IPS-NIHi11 (cell line): ENCODE measurements at regions not wholly inside any gene's neighbourhood (a gene's known extent, or its start where the extent isn't known, plus 50 kb on each side); places are given as distances from the start of the nearest gene placed in this dataset.
"Not testable (repeated sequence)": the region's sequence is repeated elsewhere in the genome, so short reads cannot be mapped to it uniquely, and the experiment has no call there.

ENCODE experiments used
- DNase-seq: peaks from one replicate; pipeline ENCODE4 v3.0.0; 2012; ENCODE audit warnings: mixed read lengths, low spot score

DNA sequence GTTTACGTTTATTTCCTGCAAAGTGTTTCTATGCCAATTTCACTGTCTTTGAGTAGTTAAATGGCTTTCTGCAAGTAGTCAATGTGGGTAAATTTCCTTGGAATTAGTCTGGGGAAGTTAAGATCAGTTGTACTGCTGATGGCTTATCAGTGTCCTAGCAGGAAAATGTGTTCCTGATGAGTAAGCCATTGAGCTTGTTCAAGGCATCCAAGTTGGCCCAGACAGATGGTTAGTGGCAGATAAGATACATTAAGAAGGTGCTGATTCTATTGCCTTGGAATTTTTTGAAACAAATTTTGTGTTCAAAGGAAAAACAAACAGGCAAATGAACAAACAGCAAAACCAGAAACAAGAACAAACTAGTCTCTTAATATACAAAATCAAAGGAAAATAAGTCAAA, 258.4 kb downstream of the MAP2K6 start:
- DNase-seq = no peak

DNA sequence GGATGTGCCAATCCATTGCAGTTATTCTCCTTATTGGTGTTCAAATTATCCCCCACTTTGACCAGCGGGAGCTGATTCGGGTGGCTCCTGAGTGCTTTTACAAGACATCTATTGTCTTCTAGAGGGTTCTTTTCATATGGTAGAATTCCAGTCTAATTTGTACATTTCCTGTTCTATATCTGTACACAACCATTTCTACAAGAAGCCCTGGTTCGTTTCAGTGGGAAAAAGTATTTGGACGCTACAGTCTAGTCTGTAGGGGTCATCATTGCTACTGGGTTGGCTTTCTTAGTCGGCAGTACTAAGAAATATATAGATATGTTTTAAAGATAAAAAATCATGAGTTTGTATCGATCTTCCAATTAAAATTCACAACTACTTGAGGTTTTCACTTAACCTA, 262.6 kb downstream of the MAP2K6 start:
- DNase-seq = no peak

DNA sequence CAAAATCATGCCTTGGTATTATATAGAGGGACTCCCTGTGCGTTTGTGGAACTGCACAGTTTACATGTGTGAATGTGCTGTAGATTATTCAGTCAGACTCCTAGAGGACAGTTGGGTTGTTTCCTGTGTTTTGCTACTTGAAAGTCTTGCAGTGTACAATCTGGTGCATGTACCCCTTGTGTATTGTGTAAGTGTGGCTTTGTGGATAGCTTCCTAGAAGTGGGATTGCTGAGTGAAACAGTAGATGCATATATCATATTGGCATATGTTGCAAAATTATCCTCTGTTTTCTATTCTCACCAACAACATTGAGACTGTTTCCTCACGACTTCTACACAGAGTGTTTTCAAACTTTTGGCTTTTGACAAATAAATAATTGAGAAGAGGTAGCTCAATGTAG, 263.7 kb downstream of the MAP2K6 start:
- DNase-seq = no peak

DNA sequence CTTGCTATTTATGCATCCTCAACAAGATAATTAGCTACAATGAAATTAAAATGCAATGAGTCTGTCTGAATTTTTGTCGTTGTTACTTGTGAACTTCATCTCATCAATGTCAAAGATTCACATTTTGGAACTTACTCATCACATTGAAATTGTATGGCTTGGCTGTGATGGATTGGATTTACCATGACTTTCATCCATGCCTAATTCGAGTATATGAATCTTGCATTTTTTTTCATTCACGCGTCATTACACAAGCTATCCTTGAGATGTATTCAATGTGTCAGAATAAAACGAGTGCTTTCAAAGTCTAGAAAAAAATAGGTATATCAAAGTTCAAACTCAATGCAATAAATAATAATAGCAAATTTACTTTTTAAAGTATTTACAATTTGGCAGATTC, 265.3 kb downstream of the MAP2K6 start:
- no peak for DNase-seq

DNA sequence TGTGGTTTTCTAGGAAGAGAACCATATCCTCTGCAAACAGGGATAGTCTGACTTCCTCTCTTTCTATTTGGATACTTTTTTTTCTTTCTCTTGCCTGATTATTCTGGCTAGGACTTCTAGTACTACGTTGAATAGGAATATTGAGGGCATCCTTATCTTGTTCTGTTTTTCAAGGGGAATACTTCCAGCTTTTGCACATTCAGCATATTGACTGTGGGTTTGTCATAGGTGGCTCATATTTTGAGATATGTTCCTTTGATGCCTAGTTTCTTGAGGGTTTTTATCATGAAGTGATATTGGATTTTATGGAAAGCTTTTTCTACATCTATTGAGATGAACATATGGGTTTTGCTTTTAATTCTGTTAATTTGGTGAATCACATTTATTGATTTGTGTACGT, 269.8 kb downstream of the MAP2K6 start:
- DNase-seq = no peak

DNA sequence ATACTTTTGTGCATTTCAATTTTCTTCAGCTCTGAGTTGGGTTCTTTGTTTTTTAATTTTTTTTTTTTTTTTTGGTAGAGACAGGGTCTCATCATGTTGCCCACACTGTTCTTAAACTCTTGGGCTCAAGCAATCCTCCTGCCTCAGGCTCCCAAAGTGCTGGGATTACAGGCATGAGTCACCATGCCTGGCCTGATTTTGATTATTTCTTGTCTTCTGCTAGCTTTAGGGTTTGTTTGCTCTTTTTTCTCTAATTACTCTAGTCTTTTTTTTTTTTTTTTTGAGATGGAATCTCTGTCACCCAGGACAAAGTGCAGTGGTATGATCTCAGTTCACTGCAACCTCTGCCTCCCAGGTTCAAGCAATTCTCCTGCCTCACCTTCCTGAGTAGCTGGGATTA, 270.7 kb downstream of the MAP2K6 start:
- DNase-seq = not testable (repeated sequence)

DNA sequence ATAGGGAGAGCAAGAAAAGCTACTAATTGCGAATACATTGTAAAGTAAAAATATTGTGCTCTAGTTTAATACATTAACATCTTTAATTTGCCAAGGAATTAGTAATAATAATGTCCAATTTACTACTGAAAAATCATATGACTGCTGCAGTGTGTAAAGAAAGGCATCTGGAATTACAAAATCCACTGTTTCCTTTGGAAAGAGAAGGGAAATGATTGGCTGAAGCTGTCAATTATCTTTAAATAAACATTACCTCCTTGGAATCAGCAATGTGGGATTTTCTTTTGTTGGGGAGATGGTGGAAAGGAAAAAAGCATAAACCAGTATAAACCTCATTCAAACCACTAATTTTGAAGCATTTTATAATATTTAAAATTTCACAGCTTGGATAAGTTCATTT, 276.0 kb downstream of the MAP2K6 start:
- no peak for DNase-seq

DNA sequence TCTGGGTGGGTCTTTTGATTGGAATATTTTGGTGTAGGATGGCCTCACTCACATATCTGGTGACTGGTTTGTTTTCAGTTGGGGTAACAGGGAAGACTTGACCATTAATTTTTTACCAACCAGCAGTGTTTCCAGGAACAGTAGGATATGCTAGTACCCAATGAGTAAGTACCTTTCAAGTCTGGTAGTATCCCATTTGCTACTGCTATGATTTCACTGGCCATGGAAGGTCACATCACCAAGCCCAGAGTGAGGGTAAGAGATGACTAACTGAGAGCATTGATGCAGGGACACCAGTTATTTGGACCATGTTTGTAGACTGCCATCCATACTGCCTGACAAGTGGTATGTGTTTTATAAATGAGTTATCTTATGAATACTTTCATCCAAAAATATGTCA, 277.7 kb downstream of the MAP2K6 start:
- no peak for DNase-seq

DNA sequence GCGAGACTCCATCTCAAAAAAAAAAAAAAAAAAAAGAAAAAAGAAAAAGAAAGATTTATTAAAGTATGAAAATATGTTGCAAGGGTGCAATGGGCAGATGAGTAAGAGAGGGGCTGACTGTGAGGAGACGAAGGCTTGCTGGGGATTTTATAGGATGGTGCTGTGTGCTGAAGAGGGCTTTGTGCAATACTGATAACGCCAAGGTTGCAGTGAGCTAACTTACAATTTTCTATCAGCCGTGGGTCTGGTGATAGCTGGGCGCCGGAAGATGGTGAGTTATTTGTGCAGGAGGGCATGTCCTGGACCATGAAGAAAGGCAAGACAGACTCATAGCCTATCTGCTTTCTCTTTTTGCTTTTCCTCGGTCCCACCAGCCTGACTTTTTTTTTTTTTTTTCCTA, 281.1 kb downstream of the MAP2K6 start:
- DNase-seq = no peak

DNA sequence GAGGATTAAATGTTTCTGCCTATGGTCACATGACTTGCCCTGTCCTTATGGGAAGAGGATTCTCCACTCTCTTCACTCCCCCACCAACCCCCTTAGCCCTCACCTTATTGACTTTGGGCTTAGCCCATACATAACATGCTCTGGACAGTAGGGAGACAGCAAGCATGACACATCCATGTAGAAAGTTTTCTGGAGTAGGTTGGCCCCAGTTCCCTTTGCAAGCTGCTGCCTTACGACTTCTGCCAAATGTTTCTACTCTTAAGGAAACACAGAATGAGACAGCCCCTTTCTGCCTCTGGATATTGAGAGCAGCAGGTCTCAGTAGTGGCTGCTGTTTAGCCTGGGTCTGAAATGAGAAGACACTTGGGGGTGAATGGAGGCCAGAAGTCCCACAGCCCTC, 282.2 kb downstream of the MAP2K6 start:
- no peak for DNase-seq

DNA sequence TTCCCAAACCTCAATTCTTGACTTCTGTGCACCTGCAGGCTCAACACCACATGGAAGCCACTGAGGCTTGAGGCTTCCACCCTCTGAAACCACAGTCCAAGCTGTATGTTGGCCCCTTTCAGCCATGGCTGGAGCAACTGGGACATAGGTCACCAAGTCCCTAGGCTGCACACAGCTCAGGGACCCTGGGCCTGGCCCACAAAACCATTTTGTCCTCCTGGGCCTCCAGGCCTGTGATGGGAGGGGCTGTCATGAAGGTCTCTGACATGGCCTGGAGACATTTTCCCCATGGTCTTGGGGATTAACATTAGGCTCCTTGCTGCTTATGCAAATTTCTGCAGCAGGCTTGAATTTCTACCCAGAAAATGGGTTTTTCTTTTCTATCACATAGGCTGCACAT, 283.9 kb downstream of the MAP2K6 start:
- DNase-seq = not testable (repeated sequence)

DNA sequence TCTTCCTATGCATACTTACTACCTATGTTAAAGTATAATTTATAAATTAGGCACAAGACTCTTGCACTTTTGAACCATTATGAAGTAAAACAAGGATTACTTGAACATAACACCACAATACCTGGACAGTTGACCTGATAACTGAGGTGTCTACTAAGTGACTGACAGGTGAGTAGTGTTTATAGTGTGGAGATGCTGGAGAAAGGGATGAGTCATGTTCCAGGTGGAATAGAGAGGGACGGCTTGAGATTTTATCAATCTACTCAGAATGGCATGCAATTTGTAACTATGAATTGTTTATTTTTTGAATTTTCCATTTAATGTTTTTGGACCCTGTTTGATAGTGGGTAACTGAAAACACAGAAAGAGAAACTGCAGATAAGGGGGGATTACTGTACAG, 287.6 kb downstream of the MAP2K6 start:
- DNase-seq = no peak

DNA sequence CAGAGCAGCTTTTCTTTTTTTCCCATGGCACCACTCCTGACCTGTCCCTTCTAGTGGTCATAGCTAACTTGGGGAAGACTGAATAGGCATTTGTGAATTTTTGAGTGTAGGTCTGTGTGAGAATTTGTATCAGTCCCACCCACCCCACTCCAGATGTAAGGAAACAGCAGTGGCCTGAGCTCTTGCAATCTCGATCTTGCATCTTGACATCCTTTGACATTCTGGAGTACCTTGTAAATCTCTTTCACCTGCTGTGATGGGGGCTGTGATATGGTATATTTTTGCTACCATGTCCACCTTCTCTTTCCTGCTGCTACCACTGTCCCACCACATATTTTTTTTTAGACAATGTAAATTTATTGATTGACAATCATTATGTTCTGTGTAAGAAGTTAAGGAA, 289.3 kb downstream of the MAP2K6 start:
- no peak for DNase-seq

DNA sequence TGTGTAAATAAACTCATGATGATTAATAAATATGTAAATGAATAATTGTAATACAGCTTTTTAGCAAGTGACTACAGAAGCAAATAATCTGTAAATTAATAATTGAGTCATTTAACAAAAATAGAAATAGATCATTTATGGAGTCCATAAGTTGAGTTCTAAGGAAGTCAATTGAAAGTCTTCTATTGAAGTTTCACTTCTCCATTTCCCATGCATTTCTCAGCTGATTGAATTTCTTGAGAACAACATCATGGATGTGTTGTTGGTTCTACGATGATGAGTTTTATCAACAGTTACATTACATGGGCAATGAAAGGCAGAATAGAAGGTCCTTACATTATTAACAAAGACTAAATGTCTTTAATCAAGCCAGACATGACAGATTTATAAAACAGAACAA, 290.4 kb downstream of the MAP2K6 start:
- DNase-seq = no peak

DNA sequence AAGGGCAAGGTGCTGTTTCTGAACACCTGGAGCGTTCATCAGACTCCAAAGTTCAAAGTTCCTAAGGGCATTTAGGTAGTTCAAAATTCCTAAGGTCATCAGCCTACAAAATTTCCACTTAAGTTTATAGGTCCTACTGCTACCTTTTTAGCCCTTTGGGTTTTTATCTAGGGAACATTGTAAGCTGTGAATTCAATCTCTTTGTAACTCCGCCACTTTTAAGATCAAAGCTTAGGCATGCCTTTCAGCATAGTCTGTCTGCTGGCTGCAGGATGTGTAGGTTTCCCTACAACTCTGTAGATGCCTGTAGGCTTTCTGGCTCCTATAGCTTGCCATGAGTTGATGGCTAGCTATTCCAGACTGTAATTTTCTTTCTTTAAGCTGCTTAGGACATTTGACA, 291.6 kb downstream of the MAP2K6 start:
- DNase-seq = no peak

DNA sequence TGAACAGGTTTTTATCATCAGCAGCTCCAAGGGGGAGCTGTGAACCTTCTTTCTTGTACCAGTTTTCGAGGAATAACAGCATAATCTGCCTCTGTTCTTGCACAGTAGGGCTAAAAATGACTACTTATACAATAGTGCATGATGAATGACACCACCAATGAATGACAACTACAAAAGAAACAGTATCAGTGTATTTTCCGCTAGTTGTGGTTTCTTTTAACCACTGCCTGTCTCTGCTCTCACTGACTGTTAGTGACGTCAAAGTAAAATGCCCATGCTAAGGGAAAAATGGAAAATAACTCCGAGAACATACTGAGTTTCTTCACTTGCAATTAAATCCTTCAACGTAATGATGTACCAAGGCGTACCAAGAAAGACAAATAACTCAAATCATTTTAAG, 294.9 kb downstream of the MAP2K6 start:
- no peak for DNase-seq

DNA sequence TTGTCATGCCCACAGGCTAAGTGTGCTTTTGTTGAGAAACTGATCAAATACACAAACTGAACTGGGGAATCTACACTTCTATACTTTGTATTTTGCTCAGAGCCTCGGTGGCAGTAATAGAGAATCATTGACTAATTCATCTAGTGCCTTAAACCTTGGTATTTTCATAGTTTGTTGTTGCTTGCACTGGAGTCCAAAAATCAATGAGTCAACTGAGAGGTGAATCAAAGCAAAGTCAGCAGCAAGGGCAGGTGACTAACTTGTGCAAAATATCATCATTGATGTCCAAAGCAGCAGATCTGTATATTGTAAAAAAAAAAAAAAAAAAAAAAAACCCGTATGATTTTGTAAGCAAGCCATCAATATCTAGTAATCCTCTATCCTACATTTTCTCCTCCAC, 296.4 kb downstream of the MAP2K6 start:
- DNase-seq = no peak

DNA sequence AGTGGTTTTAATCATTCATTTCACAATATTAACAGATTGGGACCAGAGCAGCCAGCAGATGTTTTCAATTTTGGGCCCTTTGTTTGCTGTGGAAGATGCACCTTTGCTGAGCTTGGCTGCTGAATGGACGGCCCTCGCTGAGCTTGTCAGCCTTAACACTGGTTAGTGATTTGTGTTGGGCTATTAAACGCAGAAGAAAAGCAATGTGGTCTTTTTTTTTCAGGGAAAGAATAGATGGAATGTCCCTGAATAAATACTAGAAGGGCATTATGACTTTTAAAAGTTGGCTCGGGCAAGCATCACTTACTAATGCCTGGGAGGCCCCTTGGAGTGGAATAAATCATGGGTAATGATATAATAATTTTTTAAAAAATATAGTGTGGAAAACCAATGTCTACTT, 297.0 kb downstream of the MAP2K6 start:
- no peak for DNase-seq

DNA sequence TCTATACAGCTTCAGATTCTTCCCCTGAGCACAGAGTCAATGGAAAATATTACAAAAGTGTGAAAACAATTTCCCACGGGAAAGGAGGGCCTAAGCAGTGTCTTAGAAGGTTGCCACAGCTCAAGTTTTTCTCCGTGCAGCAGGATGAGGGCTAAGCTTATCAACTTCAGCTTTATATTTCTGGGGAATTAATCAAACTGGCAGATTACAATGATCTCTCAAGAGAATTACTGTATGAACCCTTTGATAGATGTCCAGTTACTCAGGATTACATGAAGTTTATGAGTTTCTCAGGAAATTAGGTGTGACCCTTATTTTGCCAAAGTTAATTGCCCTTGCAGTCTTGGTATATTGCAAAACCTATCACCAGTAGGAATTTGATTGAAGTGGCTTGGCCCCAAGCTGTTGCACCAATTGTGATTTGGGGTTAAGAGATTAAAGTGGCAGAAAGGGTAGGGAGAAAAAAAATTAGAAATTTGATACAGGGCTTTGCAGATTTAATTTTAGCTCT, 298.4 kb downstream of the MAP2K6 start:
- DNase-seq = no peak

DNA sequence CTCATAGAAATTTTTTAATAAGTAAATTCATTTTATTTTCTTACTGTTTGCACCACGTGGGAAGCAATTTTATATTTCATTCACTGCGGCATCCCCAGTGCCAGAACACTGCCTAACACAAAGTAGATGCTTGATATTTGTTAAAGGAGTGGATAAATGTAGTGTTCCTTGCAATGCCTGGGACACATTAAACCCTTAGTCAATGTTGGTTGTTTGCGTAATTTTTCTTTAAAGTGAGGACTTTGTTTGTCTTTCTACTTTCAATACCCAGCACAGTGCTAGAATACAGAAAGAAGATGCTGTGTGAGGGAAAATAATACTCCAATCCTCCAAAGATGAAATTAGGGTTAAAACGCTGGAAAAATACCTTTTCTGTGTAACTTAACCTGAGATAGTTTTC, 299.3 kb downstream of the MAP2K6 start:
- no peak for DNase-seq

DNA sequence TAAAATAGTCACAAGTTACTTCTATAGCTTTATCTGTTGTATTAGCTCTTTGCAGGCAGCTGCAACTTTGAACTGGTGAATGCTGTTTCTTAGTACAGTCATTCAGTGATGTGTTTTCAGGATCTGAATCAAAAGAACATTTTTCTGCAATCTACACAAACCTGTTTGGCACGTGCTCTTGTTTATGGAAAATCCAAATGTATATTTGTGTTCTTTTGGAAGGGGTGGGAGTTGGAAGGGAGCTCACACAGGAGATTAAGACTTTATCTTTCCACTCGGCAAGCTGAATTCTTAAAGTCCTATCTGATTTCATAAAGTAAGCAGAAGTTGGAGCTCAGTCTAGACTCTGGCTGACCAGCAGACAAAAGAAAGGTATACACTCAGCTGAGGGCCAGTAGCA, 300.2 kb downstream of the MAP2K6 start:
- no peak for DNase-seq

DNA sequence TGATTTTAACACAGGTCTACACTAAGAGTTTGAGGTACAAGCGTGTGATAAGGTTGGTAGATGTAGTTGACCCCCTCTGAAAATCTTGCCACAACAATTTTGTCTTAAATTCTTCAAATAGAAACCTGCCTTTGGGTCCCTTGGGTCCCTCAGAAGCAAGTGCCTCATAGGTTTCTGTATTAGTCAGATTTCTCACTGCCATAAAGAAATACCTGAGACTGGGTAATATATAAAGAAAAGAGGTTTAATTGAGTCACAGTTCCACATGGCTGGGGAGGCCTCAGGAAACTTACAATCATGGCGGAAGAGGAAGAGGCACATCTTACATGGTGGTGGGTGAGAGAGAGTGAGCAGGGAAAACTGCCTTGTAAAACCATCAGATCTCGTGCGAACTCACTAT, 301.2 kb downstream of the MAP2K6 start:
- DNase-seq = no peak

DNA sequence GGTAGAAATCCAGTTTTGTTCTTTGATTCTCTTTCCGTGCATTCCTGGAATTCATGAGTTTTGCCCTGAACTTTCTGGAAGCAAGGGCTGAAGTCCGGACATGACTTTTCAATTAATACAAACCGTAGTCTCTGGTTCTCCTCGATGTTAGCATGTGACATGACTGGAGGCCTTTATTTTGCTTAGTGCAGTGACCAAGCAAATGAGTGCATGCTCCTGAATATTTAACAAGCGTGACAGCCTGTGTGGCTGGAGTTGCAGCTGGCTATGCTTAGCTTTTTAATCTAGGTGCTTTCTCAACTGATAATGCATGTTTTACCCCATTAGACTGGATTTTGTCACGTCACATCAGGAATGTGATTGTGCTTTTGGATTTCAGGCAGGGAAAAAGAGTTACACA, 302.1 kb downstream of the MAP2K6 start:
- no peak for DNase-seq

DNA sequence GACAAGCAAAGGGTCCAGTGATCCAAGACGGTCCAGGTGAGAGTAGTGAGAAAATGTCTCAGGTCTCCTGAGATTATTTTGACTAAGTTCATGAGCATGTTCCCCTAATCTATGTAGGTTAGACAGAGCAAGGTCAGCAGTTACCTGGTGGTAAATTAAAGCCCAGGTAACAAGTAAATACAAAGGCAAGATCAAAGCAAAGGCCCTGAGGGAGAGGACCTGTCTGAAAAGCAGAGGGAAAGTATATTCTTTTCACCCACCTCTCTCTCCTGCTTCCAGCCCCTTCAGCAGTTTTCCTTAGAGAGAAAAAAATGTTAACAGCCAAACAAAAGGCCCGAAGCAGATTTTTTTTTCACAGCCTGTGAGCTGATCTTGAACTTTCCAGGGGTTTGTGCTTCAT, 302.7 kb downstream of the MAP2K6 start:
- no peak for DNase-seq

DNA sequence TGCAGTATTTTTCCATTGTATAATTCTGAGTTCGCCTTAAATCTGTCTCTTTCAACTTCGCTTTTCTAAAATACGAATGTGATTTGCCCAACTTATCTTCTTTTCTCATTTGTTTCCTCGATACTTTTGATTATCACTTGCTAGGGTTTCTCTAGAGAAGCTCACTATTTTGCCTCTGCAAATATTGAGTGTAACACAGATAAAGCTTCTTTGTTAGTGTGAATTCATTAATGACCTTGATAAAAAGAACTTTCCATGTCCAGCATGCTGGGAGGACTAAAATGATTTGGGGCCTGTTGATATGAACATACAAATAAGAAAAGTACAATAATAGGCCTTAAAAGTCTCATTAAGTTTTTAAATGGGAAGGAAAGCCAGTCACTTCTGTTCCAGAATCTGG, 303.3 kb downstream of the MAP2K6 start:
- DNase-seq = no peak
